Caco-2 (cell line): ENCODE measurements at regions not wholly inside any gene's neighbourhood (a gene's known extent, or its start where the extent isn't known, plus 50 kb on each side); places are given as distances from the start of the nearest gene placed in this dataset.

Experiments
- BruUV-seq: library from RNA; stranded (reverse); fragments of 400-500 nt; replicated peaks from 2 replicates; lab custom pipeline; 2021; lab: Mats Ljungman, UMichigan
- CTCF ChIA-PET: fragments of 300-600 bp; sonication (Branson Sonifier 250); formaldehyde crosslinking; loops from one replicate; lab custom pipeline; 2022; ENCODE audit warnings: antibody characterized with exemption; lab: Charles Lee
- POLR2A ChIA-PET: fragments of 300-600 bp; sonication (Branson Sonifier 250); formaldehyde crosslinking; loops from one replicate; lab custom pipeline; 2022; ENCODE audit warnings: antibody characterized with exemption; lab: Charles Lee
- DNase-seq, 2 experiments: peaks; one replicate each; pipeline versions ENCODE4 v3.0.0 to v3.0.0-alpha.2; 2020 to 2022
- H3K27me3 ChIP-seq: replicated peaks from 2 replicates; pipeline ENCODE4 v1.6.0; 2011; ENCODE audit warnings: low read length; ENCODE audit not compliant: control insufficient read depth, insufficient read depth
- H3K36me3 ChIP-seq: 2 replicates; pipeline ENCODE4 v1.5.1; 2011; ENCODE audit warnings: low read length; ENCODE audit not compliant: control insufficient read depth, insufficient read depth
- H3K4me1 ChIP-seq: fragments of 250-450 bp; sonication (Bioruptor Pico); 2 replicates; pipeline ENCODE4 v1.5.1; 2020; ENCODE audit warnings: mild to moderate bottlenecking
- H3K4me3 ChIP-seq: 2 replicates; pipeline ENCODE4 v1.5.1; 2011; ENCODE audit warnings: low read depth, mild to moderate bottlenecking, control low read depth, low read length
- H3K9me3 ChIP-seq: fragments of 250-450 bp; sonication (Bioruptor Pico); 2 replicates; pipeline ENCODE4 v1.5.1; 2020; ENCODE audit warnings: mild to moderate bottlenecking, moderate library complexity
- H3K27ac Mint-ChIP-seq: one replicate; pipeline ENCODE4 v1.8.0; 2022; ENCODE audit warnings: mixed read lengths; ENCODE audit not compliant: unreplicated experiment
- H3K27me3 Mint-ChIP-seq: one replicate; pipeline ENCODE4 v1.8.0; 2022; ENCODE audit warnings: mixed read lengths; ENCODE audit not compliant: insufficient read depth, unreplicated experiment
- H3K36me3 Mint-ChIP-seq: one replicate; pipeline ENCODE4 v1.8.0; 2022; ENCODE audit warnings: mild to moderate bottlenecking, mixed read lengths; ENCODE audit not compliant: insufficient read depth, unreplicated experiment
- H3K4me1 Mint-ChIP-seq: one replicate; pipeline ENCODE4 v1.8.0; 2022; ENCODE audit warnings: low read depth, mixed read lengths; ENCODE audit not compliant: unreplicated experiment
- H3K4me3 Mint-ChIP-seq: one replicate; pipeline ENCODE4 v1.8.0; 2022; ENCODE audit warnings: mild to moderate bottlenecking, moderate library complexity, mixed read lengths; ENCODE audit not compliant: unreplicated experiment
- H3K9me3 Mint-ChIP-seq: one replicate; pipeline ENCODE4 v1.8.0; 2022; ENCODE audit warnings: mixed read lengths; ENCODE audit not compliant: unreplicated experiment
- CTCF ChIP-seq, 2 experiments: fragments of 200-600 bp in 1 of 2; IDR thresholded peaks; 1 replicate in 1 of 2; 2 replicates in 1 of 2; pipeline versions ENCODE4 v1.5.1 to v1.8.0; 2011 to 2022; ENCODE audit warnings: antibody characterized with exemption in 1 of 2, control low read depth in 1 of 2, inconsistent platforms in 1 of 2, low read depth in 1 of 2, low read length in 1 of 2, mild to moderate bottlenecking in 1 of 2, moderate library complexity in 1 of 2; ENCODE audit not compliant: insufficient read depth in 1 of 2, severe bottlenecking in 1 of 2, unreplicated experiment in 1 of 2
- intact Hi-C: fragments of 100-400 bp; cut with micrococcal nuclease; formaldehyde crosslinking; loops from one replicate; pipeline ENCODE4 v1.10.0; 2022; ENCODE audit not compliant: unreplicated experiment

GRCh38 chr5:26553079-26553478, 485.3 kb downstream of the CDH9 start:
- CTCF ChIA-PET, result no interaction called here
- Histone ChIP-seq H3K4me3 (no peak overlapping the region), H3K9me3 (no peaks in the 10 kb centered on the region), H3K36me3 (no peaks in the 10 kb centered on the region), H3K27me3 (no peaks in the 10 kb centered on the region), H3K4me1 (no peaks in the 10 kb centered on the region)
- Mint-ChIP-seq H3K36me3 (no peaks in the 10 kb centered on the region), H3K4me3 (no peak overlapping the region), H3K27me3 (no peaks in the 10 kb centered on the region), H3K9me3 (no peaks in the 10 kb centered on the region), H3K4me1 (no peaks in the 10 kb centered on the region), H3K27ac (no peak overlapping the region)
- POLR2A ChIA-PET, result no interaction called here
- BruUV-seq, result no TSS peak
- intact Hi-C loops, result no loop called here
- TF ChIP-seq CTCF (IDR thresholded peaks at IDR 0.05; ENCODE audit: insufficient read depth in 1 of 2, low read depth in 1 of 2, low read length in 1 of 2, severe bottlenecking in 1 of 2, unreplicated experiment in 1 of 2), result no peak
- DNase-seq, result no peak

- intact Hi-C loops, result no loop called here
- Mint-ChIP-seq H3K9me3 (peaks cover 10% of the 10 kb centered on the region), H3K27me3 (no peaks in the 10 kb centered on the region), H3K4me3 (no peak overlapping the region), H3K4me1 (no peaks in the 10 kb centered on the region), H3K36me3 (no peaks in the 10 kb centered on the region), H3K27ac (no peak overlapping the region)
- H3K4me3 ChIP-seq, result no peak overlapping the region
- POLR2A ChIA-PET, result no interaction called here
- no peaks in the 10 kb centered on the region for H3K9me3 ChIP-seq
- no peaks in the 10 kb centered on the region for H3K36me3 ChIP-seq
- H3K4me1 ChIP-seq, result no peaks in the 10 kb centered on the region
- BruUV-seq, result no TSS peak
- no peak for DNase-seq
- no peaks in the 10 kb centered on the region for H3K27me3 ChIP-seq
- CTCF ChIA-PET, result no interaction called here
- no peak for TF ChIP-seq CTCF (IDR thresholded peaks at IDR 0.05; ENCODE audit: insufficient read depth in 1 of 2, low read depth in 1 of 2, low read length in 1 of 2, severe bottlenecking in 1 of 2, unreplicated experiment in 1 of 2)
These were observed 494.4 kb downstream of the CDH9 start for GRCh38 chr5:26543987-26544386.

- ChIA-PET CTCF (no interaction called here), POLR2A (no interaction called here)
- Mint-ChIP-seq H3K4me1 (no peaks in the 10 kb centered on the region), H3K4me3 (no peak overlapping the region), H3K27me3 (no peaks in the 10 kb centered on the region), H3K9me3 (peaks cover 4% of the 10 kb centered on the region), H3K36me3 (no peaks in the 10 kb centered on the region), H3K27ac (no peak overlapping the region)
- intact Hi-C loops, result no loop called here
- no peak overlapping the region for H3K4me3 ChIP-seq
- H3K4me1 ChIP-seq, result no peaks in the 10 kb centered on the region
- no peaks in the 10 kb centered on the region for H3K36me3 ChIP-seq
- no peaks in the 10 kb centered on the region for H3K9me3 ChIP-seq
- no peak for TF ChIP-seq CTCF (IDR thresholded peaks at IDR 0.05; ENCODE audit: insufficient read depth in 1 of 2, low read depth in 1 of 2, low read length in 1 of 2, severe bottlenecking in 1 of 2, unreplicated experiment in 1 of 2)
- no peak for DNase-seq
- H3K27me3 ChIP-seq, result no peaks in the 10 kb centered on the region
- no TSS peak for BruUV-seq
These were observed 500.2 kb downstream of the CDH9 start for GRCh38 chr5:26538226-26538625.
